ENCODE measurements at regions not wholly inside any gene's neighbourhood (a gene's known extent, or its start where the extent isn't known, plus 50 kb on each side); places are given as distances from the start of the nearest gene placed in this dataset.

DNA sequence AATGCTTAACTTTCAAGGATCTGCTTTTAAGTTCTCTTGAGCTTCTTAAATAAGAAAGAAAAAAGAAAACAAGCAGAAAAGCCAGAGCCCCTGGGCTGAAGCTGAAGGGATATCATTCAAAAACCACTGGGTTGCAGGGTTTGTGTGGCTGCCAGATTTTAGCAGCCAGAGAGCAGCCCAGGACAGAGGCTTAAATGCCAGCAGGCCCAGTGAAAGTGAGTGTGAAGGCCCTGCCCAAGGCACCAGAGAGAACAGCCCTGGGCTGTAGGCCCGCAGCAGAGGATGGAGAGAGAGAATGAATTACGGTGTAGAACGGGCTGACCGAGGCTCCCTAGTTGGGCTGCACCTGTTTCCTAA is 106.3 kb upstream of the BOC start (continued):
- TF ChIP-seq, protein P1, sequence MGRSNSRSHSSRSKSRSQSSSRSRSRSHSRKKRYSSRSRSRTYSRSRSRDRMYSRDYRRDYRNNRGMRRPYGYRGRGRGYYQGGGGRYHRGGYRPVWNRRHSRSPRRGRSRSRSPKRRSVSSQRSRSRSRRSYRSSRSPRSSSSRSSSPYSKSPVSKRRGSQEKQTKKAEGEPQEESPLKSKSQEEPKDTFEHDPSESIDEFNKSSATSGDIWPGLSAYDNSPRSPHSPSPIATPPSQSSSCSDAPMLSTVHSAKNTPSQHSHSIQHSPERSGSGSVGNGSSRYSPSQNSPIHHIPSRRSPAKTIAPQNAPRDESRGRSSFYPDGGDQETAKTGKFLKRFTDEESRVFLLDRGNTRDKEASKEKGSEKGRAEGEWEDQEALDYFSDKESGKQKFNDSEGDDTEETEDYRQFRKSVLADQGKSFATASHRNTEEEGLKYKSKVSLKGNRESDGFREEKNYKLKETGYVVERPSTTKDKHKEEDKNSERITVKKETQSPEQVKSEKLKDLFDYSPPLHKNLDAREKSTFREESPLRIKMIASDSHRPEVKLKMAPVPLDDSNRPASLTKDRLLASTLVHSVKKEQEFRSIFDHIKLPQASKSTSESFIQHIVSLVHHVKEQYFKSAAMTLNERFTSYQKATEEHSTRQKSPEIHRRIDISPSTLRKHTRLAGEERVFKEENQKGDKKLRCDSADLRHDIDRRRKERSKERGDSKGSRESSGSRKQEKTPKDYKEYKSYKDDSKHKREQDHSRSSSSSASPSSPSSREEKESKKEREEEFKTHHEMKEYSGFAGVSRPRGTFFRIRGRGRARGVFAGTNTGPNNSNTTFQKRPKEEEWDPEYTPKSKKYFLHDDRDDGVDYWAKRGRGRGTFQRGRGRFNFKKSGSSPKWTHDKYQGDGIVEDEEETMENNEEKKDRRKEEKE (IDR thresholded peaks at IDR 0.05; ENCODE audit: borderline replicate concordance in 1 of 2, control insufficient read depth in 1 of 2, low read depth in 2 of 2, low read length in 1 of 2), result no peak
- TF ChIP-seq, protein P2, sequence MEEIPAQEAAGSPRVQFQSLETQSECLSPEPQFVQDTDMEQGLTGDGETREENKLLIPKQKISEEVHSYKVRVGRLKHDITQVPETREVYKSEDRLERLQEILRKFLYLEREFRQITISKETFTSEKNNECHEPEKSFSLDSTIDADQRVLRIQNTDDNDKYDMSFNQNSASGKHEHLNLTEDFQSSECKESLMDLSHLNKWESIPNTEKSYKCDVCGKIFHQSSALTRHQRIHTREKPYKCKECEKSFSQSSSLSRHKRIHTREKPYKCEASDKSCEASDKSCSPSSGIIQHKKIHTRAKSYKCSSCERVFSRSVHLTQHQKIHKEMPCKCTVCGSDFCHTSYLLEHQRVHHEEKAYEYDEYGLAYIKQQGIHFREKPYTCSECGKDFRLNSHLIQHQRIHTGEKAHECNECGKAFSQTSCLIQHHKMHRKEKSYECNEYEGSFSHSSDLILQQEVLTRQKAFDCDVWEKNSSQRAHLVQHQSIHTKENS (CRISPR knock-in tag; IDR thresholded peaks at IDR 0.05), result no peak
- TF ChIP-seq MBD2 (IDR thresholded peaks at IDR 0.05; ENCODE audit: borderline replicate concordance, low read depth), result no peak
- no peak for TF ChIP-seq TFAM (CRISPR knock-in tag; conservative IDR thresholded peaks at IDR 0.05)
- no peak for TF ChIP-seq KLF10 (CRISPR knock-in tag; IDR thresholded peaks at IDR 0.05)
- TF ChIP-seq, protein P3, sequence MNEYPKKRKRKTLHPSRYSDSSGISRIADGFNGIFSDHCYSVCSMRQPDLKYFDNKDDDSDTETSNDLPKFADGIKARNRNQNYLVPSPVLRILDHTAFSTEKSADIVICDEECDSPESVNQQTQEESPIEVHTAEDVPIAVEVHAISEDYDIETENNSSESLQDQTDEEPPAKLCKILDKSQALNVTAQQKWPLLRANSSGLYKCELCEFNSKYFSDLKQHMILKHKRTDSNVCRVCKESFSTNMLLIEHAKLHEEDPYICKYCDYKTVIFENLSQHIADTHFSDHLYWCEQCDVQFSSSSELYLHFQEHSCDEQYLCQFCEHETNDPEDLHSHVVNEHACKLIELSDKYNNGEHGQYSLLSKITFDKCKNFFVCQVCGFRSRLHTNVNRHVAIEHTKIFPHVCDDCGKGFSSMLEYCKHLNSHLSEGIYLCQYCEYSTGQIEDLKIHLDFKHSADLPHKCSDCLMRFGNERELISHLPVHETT (CRISPR knock-in tag; conservative IDR thresholded peaks at IDR 0.05 in 1 of 2, IDR thresholded peaks at IDR 0.05 in 1 of 2), result no peak
- TF ChIP-seq SRSF7 (optimal IDR thresholded peaks at IDR 0.05; ENCODE audit: low read depth, low read length), result no peak
- TF ChIP-seq ZC3H11A (IDR thresholded peaks at IDR 0.05; ENCODE audit: low read depth, low read length), result no peak

All from K562 (cell line).